NCI-H2107 treated with DMSO at 0.1 percent for 48 hours (cell line): ENCODE measurements at regions not wholly inside any gene's neighbourhood (a gene's known extent, or its start where the extent isn't known, plus 50 kb on each side); places are given as distances from the start of the nearest gene placed in this dataset.
A peak's percentile ranks its signal among the peaks of the same experiment; 100 is the strongest.

Source experiments
- DNase-seq: peaks from one replicate; lab custom pipeline; 2025; ENCODE audit not compliant: unreplicated experiment; lab: John Stamatoyannopoulos, UW

DNA sequence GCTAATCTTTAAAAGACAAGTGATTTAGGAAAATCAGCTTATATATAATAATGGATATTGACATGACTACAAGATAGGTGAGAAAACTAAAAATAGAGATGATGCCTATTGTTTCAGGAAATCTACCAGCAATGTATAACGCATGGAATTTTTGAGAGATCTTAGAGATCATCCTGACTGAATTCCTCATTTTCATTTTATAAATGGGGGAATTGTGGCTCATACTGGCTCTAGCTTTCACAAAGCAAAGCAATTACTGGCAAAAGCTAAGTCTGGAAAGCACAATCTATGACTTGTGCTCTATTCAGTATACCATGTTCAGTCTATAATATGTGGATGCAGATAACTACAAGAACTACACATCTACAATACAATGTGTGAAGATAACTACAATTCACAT lies 51.9 kb upstream of the FANCL start:
- DNase-seq: no peak

DNA sequence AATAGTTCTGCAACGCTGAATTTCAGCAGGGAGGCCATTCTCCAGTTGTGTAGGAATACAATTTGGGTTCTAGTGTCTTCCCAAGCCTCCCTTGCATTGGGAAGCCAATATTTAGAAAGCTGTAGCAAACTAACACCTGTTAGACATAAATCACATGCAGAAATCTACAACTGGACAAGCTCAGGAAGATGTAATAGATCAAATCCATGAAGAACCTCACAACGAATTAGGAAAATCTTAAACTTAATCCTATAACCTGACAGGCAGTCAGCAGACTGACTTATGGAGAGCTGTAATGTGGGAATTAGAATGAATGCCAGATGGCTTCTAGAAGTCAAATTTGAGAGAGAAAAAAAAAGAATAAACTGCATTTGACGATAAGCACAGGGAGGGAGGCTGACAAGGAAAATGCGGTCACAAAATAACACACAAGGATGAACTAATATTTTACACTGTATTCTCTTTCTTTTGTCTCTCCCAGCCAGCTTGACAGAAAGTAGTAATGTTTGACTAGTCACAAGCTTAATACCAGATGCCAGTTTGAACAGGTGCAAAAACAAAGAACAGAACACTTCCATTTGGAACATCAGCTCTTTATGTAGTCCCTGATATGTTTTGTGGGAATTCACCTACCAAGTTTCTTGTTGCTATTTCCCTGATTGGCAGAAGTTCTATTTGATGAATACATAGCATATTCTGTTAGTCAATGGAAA lies 50.8 kb upstream of the FANCL start:
- DNase-seq: peak; percentile 61
